NCI-H1694 treated with DMSO at 0.1 percent for 48 hours (cell line): ENCODE measurements at regions not wholly inside any gene's neighbourhood (a gene's known extent, or its start where the extent isn't known, plus 50 kb on each side); places are given as distances from the start of the nearest gene placed in this dataset.
"Not testable (repeated sequence)": the region's sequence is repeated elsewhere in the genome, so short reads cannot be mapped to it uniquely, and the experiment has no call there.

Experiments used
- DNase-seq: peaks from one replicate; lab custom pipeline; 2025; lab: John Stamatoyannopoulos, UW

DNA sequence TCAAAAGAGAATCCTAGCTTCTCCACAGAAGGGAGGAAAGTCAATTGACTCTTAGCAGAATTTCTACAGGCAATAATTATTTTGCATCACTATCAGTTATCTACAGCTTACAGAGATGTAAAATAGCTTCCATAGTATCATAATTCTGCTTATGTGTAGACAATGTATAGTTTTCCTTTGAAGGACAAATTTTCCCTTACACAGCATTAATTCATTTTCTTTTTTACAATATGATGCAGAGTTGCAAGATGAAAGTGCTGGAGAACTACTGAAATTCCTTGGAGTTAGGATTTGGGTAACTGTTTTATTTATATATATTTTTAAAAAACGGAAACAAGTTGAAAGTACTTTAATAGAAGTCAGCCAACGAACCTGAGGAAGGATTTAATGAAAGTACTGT, 111.0 kb upstream of the CPHXL start:
- DNase-seq = no peak

DNA sequence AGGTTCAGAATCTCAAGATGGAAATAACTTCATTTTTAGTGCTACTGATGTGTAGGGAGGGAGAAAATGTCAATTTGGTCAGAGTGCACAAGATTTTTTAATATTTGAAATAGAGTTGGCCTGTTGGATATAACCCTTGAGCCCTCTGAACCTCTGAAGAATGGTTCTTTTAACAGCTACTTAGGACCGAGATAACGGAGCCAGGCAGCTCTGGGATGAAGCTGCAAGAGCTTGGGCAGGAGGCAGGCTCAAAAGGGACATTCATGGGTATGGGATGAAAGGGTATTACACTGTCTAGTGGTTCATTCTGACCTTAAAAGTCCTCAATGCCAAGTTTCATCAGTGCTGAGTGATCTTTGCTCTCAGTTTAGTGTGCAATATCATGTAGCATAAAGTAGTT, 111.4 kb upstream of the CPHXL start:
- DNase-seq = no peak

DNA sequence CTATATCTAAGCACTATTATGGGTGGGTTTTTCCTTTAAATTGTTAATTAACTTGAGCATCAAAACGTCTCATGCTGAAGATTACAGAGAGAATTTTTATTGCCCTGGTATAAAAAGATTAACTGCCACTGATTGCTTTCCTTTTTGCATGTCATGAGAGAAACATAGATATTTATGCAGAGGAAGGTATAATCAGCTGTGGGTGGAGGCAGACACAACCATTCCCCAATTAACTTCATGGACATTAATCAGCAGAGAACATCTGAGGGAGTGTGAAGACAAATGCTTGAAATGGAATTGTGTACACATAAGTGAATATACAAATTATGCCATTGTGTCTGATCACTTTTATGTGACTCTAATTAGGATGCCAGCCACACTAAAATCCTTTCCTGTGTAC, 115.2 kb upstream of the CPHXL start:
- DNase-seq = no peak

DNA sequence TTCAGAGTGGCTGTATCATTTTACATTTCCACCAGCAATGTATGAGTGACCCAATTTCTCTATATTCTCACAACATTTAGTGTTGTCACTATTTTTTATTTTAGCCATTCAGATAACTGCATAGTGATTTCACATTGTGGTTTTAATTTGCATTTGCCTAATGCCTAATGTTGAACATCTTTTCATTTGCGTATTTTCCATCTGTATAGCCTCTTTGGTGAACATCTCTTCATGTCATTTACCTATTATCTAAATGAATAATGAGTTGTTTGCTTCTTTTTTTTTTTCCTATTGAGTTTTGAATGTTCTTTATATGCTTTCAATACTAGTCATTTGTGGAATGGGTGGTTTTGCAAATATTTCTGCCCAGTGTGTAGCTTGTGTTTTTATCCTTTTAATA, 120.9 kb upstream of the CPHXL start:
- no peak for DNase-seq

DNA sequence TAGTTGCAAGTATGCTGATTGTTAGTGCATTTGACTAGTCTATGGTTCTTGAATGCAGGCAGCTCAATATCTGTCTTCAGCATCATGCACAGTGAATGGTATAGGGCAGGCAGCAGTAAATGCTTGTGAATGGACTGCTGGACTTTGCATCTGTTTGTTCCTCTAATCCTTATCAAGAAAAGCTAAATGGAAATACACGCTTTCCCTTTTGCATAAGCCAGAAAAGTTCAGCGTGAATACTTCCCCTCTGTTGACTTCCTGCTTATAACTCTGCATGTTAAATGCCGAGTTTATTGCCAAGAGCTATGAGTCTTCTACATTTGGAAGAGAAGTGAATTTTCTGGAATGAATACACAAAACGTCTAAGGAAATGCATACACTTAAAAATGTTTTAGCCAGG, 127.9 kb upstream of the CPHXL start:
- no peak for DNase-seq

DNA sequence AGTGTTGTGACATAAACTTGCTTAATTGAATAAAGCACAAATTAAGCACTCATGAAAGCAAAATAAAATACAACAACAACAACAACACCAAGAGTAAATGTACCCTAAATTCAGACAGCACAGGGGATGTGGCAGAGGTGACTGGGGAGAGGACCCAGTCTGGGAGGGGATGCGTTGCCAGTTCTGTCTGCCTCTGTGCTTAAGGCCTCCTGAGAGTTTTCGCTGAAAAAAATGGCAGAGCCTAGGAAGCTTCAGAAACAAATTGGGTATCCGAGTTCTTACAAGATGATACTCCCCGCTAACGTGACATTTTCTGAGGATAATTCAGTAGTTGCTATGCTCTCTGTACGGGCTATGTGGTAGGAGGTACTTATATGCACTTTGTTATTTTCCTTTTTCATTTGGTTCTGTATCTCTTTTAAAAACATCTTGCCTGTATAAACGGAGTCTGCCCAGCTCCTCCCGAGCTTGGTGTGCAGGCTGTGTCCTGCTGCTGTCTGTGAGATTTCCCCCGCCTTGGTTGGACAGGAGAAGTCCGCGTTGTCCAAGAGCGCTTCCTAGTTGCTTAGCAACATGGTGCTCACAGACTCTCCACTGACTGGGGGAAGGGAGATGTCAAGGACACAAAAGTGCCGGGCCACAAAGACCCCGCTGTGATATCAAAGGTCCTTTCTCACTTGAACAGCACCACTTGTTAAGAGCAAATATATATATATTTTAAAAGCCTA, 134.2 kb upstream of the CPHXL start:
- DNase-seq = no peak

DNA sequence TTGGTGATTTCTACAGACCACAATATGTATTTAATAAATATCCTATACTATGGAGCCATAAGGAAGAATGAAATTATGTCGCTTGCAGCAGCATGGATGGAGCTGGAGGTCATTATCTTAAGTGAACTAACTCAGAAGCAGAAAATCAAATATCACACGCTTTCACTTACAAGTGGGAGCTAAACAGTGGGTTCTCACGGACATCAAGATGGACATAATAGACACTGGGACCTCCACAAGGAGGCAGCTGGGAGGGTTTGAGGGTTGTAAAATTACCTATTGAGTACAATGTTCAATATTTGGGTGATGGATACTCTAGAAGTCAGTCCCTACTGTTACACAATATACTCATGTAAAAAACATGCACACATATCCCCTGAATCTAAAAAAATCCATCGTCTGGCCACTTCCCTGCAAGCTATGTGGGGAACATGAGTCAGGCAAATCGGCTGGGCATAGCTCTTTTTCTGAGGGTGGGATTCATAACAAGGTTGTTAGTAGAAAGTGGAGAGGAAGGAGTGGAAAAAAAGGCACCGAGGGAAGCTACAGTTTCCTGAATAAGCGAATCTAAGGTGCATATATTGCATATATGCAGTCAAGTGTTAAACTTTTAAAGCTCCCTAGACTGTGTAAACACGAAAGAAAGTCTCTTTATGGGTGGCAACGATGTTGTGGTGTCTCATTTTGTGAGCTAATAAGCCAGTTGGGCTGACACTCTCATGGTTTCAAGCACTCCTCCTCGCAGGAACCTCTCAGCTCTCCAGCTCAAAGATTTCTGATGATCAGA, 135.2 kb upstream of the CPHXL start:
- DNase-seq = no peak

DNA sequence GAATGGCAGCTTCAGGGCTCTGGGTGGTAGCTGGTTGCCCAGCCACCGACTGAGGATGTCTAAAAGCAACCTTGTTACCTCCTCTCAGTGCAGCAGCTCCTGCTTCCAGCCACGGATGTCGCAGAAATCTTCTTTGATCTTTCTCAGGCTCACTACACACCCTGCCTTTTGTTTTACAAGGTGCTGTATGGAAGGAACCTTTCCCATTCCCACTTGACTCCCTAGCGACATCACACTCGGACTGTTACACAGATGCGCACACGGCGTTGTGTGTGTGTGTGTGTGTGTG, 135.8 kb upstream of the CPHXL start:
- no peak for DNase-seq

DNA sequence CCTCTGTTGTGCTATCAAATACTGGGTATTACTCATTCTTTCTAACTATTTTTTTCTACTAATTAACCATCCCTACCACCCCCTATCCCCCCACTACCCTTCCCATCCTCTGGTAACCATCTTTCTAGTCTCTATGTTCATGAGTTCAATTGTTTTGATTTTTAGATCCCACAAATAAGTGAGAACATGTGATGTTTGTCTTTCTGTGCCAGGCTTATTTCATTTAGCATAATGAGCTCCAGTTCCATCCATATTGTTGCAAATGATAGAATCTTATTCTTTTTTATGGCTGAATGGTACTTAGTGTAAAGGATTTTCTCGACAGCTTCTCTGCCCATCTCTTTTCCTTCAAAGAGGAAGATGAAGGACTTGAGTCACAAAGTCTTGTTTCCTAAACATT, 138.0 kb upstream of the CPHXL start:
- no peak for DNase-seq

DNA sequence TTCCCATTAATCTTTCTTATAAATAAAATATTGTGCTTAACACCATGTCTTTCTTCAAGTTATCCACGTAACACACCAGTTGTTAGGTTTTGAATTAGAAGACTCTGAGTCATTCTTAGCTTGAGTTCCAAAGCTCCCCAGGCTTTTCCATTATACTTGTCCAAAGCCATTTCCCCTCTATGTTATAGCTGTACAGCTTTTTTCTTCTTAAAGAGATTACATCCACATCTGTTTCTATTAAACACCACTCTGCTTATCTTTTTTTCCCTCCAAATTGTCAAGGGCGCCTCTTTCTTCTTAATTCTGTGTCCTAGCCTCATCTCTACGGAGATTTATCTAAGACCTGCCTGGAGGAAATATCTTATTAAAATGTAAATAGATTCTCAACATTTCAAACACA, 139.4 kb upstream of the CPHXL start:
- no peak for DNase-seq

DNA sequence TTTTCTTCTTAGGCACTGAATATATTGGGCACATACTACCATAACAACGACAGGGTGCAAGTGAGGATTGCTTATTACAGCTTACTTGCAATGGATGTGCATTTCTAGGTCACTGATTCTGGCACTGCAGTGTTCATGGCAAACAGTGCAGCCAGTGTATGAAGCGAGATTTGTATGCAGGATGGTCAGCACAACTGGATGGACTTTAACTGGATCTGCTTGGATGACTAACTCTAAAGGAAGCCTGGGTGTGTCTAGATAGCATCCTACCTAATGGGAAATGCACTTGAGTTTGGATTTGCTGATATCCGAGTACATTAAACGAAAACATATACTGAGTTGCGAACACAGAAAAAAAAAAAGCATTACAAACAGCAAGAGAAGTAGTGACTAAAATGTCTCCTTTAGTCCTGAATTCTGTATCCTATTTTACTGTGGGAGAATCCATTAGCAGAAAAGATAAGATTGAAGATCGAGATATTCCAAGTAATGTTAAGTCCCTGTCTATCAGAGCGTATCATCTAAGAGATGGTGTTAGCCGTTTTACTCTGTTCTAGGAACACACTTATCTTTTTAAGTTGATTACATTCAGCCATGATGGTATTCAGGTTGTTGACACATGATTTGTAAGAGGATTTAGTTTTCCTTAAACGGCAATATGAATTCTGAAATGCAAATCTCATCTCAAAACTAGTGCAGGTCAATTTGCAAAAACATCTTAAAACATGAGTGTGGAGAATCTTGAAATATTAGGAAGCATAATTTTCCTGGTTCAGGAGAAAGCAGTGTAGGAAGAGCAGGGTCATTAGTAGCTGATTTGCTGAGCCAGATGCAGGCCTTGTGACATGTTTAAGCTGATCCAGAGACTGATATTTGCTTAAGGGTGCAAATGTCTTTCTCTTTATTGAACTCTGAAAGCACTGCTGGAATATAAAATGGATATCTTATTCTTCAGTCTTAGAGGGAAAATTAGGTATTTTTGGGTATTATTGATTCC, 142.6 kb upstream of the CPHXL start:
- DNase-seq = no peak

DNA sequence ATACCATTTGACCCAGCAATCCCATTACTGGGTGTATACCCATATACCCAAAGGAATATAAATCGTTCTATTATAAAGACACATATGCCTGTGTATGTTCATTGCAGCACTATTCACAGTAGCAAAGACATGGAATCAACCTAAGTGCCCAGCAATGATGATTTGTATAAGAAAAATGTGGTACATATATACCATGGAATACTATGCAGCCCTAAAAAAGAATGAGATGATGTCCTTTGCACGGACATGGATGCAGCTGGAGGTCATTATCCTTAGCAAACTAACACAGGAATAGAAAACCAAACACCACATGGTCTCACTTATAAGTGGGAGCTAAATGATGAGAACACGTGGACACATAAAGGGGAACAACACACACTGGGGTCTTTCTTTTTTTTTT, 155.0 kb upstream of the CPHXL start:
- not testable (repeated sequence) for DNase-seq

DNA sequence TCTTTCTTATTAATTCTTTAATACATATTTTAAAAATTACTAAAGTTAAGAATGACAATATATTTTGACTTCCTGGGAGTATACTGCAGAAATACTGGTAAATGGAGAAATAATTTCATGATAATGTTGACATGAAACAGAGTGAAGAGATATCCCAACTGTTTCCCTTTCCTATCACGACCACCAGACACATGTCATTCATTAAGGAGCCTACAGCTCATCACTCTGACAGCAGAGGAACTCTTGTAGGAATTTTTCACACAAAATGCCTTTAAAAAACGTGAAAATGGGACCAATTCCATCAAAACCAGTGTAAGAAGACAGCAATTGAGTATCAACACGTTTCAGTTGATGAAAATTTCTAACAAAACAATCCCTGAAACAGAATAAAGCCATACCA, 172.9 kb upstream of the CPHXL start:
- no peak for DNase-seq

DNA sequence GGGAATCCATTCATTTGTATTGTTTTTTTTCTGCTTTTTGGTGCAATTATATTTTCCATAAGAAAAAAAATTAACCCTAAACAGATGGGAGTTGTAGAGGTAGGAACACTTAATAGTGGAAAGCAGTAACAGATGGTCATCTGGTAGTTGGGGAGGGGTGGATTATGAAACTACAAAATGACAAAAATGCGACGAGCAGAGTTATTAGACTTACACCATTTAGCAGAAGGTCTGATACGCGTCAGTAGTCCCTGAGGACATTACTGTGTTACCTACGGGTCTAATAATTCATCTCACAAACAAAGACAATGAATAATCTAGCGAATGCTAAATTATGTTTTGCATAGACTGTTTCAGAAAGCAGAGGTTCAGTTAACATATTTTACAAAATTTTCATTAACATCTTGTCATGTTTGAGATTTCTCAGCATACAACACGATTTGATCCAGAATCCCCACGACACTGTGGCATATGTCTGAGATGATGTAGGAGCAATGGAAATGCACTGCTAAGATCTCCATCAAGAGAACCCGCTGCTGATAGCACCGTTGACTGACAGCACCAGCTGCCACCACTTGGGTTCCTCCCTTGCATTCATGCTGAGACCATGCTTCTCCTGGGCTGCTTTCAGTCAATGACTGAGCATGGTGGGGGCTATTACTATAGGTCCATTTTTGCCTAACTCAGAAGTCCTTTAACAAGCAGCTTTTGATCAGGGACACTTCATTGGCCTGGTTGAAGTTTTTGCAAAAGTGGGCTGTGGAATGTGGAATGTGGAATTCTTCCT, 182.2 kb upstream of the CPHXL start:
- DNase-seq = peak; percentile 96

DNA sequence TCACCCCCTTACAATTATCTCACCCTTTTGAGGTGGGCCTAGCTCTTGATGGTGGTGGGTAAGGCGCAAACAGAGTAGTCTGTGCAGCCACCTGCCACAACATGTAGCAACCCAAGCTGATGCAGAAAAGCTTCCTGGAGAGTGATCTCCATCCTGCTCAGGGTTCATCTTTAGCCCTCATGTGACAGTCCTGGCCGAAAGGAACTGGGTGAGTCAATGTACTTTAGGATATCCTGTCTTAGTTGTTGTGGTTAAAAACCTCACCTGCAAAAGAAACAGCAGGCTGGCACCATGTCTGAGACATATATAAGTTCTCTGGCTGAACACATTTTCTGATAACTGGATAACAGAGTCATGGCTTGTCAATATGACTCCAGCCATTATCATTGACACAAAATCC, 183.5 kb upstream of the CPHXL start:
- no peak for DNase-seq

DNA sequence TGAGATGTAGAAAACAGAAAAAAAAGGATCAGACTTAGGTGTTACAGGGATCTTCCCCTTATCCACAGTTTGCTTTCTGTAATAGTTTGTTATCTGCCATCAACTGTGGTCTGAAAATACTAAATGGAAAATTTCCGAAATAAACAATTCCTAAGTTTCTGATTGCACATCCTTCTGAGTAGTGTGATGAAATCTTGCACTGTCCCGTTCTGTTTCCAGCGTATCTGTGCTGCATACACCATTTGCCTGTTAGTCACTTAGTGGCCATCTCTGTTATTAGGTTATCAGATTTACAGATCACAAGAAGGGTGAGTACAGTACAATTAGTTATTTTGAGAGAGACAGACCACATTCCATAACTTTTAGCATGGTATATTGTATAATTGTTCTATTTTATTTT, 185.6 kb upstream of the CPHXL start:
- no peak for DNase-seq

DNA sequence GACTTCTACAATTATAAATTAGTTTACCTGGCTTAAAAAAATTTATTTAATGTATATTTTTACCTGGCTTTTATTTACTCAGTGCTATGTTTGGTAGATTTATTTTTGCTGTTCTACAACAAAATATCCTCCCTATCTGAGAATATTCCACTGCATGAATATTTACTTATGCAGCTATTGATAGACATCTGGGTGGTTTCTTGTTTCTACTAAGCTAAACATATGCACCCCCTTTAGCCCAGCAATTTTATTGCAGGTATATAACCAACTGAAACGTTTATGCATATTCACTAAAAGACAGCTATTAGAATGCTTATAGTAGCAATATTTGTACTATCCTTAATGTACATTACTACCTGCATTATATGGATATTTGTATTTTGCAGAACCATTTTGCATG, 187.7 kb upstream of the CPHXL start:
- DNase-seq = no peak

DNA sequence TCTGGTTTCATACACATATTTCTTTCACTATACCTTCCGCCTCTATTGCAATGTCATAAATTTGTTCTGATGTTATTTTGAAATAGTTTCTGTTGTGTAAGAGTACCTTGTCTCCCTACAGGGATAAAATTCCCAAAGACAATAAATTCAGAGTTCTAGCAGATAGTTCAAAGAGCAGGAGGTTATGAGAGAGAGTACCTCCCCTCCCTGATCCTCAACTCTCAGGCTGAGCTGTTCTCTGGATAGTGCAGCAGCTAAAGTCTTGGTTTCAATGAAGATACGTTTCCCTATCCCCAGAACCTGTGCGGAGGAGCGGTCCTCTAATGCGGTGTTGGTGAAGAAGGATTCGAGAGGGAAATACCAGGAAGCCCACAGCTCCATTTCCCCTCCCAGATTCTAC, 190.2 kb upstream of the CPHXL start:
- DNase-seq = no peak

DNA sequence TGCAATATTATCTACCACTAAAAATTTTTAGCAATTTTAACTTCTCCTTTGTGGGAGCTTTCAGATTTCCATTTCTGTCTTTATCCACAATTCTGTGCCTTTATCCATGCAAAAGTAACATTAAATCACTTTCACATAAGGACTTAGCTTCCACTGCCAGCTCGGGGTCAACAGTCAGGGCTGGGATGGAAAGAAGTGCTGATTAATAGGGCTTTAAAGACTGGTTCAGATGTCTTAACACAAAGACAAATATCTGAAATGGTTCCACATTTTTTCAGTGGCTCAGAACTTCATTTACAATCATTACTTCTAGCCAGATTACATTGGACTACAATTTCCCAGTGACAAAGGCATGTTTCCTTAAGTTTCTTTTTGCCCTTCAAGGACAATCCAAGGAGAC, 191.8 kb upstream of the CPHXL start:
- DNase-seq = no peak

DNA sequence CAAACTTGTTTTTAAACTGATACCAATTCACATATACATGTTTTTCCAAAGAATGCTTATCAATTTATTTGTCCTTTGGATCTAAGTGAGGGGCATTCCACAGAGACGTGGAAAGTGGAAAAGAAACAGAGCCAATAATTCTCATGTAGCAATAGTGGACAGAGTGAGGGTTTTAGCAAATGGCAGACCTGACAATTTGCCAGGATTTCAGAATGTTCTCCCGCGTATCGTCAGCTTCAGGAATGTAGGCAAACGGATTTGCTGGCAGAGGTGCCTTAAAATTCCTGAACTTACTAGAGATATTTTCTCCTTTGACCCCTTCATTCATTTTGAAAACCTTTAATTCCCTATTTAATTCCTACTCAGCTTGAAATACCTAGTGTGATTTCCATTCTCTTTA, 193.4 kb upstream of the CPHXL start:
- no peak for DNase-seq

DNA sequence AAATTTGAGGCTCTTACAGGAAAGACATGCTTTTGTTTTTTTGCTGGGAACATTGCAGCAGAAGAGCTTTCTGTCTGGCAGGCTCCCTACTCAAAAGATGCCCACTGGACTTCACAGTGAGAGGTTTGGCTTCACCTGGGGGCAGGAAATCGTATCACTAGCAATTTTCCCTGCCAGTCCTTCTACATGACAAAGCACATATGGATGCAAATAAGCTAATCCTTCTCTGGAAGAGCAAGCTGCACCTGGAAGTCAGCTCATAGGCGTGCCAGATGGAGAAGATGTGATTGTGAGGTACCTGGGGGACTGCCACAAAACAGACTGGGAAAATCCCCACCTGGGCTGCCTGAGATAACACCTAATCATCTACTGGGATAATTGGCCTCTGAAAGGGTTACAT, 195.0 kb upstream of the CPHXL start:
- DNase-seq = no peak

DNA sequence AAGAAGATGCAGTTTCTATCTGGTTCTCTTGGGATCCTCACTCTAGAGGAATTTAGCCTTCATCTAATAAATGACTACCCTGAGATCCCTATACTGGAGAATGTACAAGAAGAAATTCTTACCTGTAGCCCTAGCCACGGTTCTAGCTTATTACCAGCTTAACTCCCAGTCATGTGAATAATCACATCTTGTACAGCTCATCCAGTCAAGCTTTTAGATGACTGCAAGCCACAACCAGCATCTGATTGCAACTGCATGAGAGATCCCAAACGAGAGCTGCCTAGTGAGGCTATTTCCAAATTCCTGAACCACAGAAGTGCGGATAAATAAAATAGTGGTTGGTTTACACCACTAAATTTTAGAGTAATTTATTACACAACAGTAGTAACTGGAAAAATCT, 196.0 kb upstream of the CPHXL start:
- no peak for DNase-seq
